ENCODE measurements at regions not wholly inside any gene's neighbourhood (a gene's known extent, or its start where the extent isn't known, plus 50 kb on each side); places are given as distances from the start of the nearest gene placed in this dataset.

GRCh38 chr21:38929652-38930051 lies 123.9 kb downstream of the ETS2 start:
- no peak for TF ChIP-seq CREB1 (IDR thresholded peaks at IDR 0.05; ENCODE audit: low read depth)
- no peak for TF ChIP-seq TEAD4 (IDR thresholded peaks at IDR 0.05)
- TF ChIP-seq RAD21 (IDR thresholded peaks at IDR 0.05; ENCODE audit: low read depth): no peak
- TF ChIP-seq REST (IDR thresholded peaks at IDR 0.05; ENCODE audit: low read depth): no peak
- no peak for TF ChIP-seq YY1 (IDR thresholded peaks at IDR 0.05; ENCODE audit: low read depth)

GRCh38 chr21:38929142-38929541 lies 123.4 kb downstream of the ETS2 start:
- TF ChIP-seq CREB1 (IDR thresholded peaks at IDR 0.05; ENCODE audit: low read depth): no peak

GRCh38 chr21:38927776-38928175 lies 122.0 kb downstream of the ETS2 start:
- no peak for TF ChIP-seq CREB1 (IDR thresholded peaks at IDR 0.05; ENCODE audit: low read depth)
- no peak for TF ChIP-seq EGR1 (IDR thresholded peaks at IDR 0.05)
- TF ChIP-seq YY1 (IDR thresholded peaks at IDR 0.05; ENCODE audit: low read depth): no peak
- no peak for TF ChIP-seq USF1 (IDR thresholded peaks at IDR 0.05)
- no peak for TF ChIP-seq REST (IDR thresholded peaks at IDR 0.05; ENCODE audit: low read depth)
- TF ChIP-seq EP300 (IDR thresholded peaks at IDR 0.05; ENCODE audit: borderline replicate concordance): no peak
- no peak for TF ChIP-seq RAD21 (IDR thresholded peaks at IDR 0.05; ENCODE audit: low read depth)
- TF ChIP-seq TEAD4 (IDR thresholded peaks at IDR 0.05): no peak
- no peak for TF ChIP-seq TAF1 (IDR thresholded peaks at IDR 0.05; ENCODE audit: low read depth)
- no peak for TF ChIP-seq FOXM1 (IDR thresholded peaks at IDR 0.05; ENCODE audit: borderline replicate concordance, low read depth)
- no peak for TF ChIP-seq MAX (IDR thresholded peaks at IDR 0.05)
- no peak for TF ChIP-seq TCF12 (IDR thresholded peaks at IDR 0.05; ENCODE audit: low read depth)
- TF ChIP-seq ZBTB7A (IDR thresholded peaks at IDR 0.05; ENCODE audit: low read depth): no peak

- TF ChIP-seq TEAD4 (IDR thresholded peaks at IDR 0.05): no peak
- TF ChIP-seq ZBTB7A (IDR thresholded peaks at IDR 0.05; ENCODE audit: low read depth): no peak
- no peak for TF ChIP-seq USF1 (IDR thresholded peaks at IDR 0.05)
- TF ChIP-seq TCF12 (IDR thresholded peaks at IDR 0.05; ENCODE audit: low read depth): no peak
- TF ChIP-seq RAD21 (IDR thresholded peaks at IDR 0.05; ENCODE audit: low read depth): no peak
- TF ChIP-seq NFIC (IDR thresholded peaks at IDR 0.05): no peak
- TF ChIP-seq MAX (IDR thresholded peaks at IDR 0.05): no peak
- TF ChIP-seq CREB1 (IDR thresholded peaks at IDR 0.05; ENCODE audit: low read depth): no peak
- TF ChIP-seq EGR1 (IDR thresholded peaks at IDR 0.05): no peak
- TF ChIP-seq TAF1 (IDR thresholded peaks at IDR 0.05; ENCODE audit: low read depth): no peak
- TF ChIP-seq FOXM1 (IDR thresholded peaks at IDR 0.05; ENCODE audit: borderline replicate concordance, low read depth): no peak
- TF ChIP-seq EP300 (IDR thresholded peaks at IDR 0.05; ENCODE audit: borderline replicate concordance): no peak
- no peak for TF ChIP-seq CEBPB (IDR thresholded peaks at IDR 0.05)
- TF ChIP-seq REST (IDR thresholded peaks at IDR 0.05; ENCODE audit: low read depth): no peak
- TF ChIP-seq YY1 (IDR thresholded peaks at IDR 0.05; ENCODE audit: low read depth): no peak
Observed at GRCh38 chr21:38925923-38926322, 120.2 kb downstream of the ETS2 start.

- TF ChIP-seq MAX (IDR thresholded peaks at IDR 0.05) (no peak), EGR1 (IDR thresholded peaks at IDR 0.05) (no peak), ZBTB7A (IDR thresholded peaks at IDR 0.05; ENCODE audit: low read depth) (no peak), CREB1 (IDR thresholded peaks at IDR 0.05; ENCODE audit: low read depth) (no peak), RAD21 (IDR thresholded peaks at IDR 0.05; ENCODE audit: low read depth) (no peak), TEAD4 (IDR thresholded peaks at IDR 0.05) (no peak)
Observed at GRCh38 chr21:38925478-38925877, 119.7 kb downstream of the ETS2 start.

Data from Ishikawa (cell line).